ENCODE measurements at regions not wholly inside any gene's neighbourhood (a gene's known extent, or its start where the extent isn't known, plus 50 kb on each side); places are given as distances from the start of the nearest gene placed in this dataset.
A peak's percentile ranks its signal among the peaks of the same experiment; 100 is the strongest.

- TF ChIP-seq, protein P1, sequence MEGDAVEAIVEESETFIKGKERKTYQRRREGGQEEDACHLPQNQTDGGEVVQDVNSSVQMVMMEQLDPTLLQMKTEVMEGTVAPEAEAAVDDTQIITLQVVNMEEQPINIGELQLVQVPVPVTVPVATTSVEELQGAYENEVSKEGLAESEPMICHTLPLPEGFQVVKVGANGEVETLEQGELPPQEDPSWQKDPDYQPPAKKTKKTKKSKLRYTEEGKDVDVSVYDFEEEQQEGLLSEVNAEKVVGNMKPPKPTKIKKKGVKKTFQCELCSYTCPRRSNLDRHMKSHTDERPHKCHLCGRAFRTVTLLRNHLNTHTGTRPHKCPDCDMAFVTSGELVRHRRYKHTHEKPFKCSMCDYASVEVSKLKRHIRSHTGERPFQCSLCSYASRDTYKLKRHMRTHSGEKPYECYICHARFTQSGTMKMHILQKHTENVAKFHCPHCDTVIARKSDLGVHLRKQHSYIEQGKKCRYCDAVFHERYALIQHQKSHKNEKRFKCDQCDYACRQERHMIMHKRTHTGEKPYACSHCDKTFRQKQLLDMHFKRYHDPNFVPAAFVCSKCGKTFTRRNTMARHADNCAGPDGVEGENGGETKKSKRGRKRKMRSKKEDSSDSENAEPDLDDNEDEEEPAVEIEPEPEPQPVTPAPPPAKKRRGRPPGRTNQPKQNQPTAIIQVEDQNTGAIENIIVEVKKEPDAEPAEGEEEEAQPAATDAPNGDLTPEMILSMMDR (IDR thresholded peaks at IDR 0.05; ENCODE audit: insufficient read depth, low read length, severe bottlenecking) = peak; percentile 76
- Histone ChIP-seq H3K27me3 (ENCODE audit: control insufficient read depth, insufficient read depth, low read length) (no peaks in the 10 kb centered on the region), H3K36me3 (ENCODE audit: control insufficient read depth, insufficient read depth, low read length) (no peaks in the 10 kb centered on the region), H3K4me3 (ENCODE audit: low read depth, low read length) (no peak overlapping the region)
- no peak for FAIRE-seq
- peak; percentile 65 for DNase-seq (ENCODE audit: low read depth)
These were observed 171.9 kb upstream of the GATA6 start for GRCh38 chr18:21997207-21998143.

GRCh38 chr18:21998486-21998885 is 170.9 kb upstream of the GATA6 start:
- Histone ChIP-seq H3K36me3 (ENCODE audit: control insufficient read depth, insufficient read depth, low read length) (no peaks in the 10 kb centered on the region), H3K27me3 (ENCODE audit: control insufficient read depth, insufficient read depth, low read length) (no peaks in the 10 kb centered on the region), H3K4me3 (ENCODE audit: low read depth, low read length) (no peak overlapping the region)
- DNase-seq (ENCODE audit: low read depth) (no peak), FAIRE-seq (no peak)
- TF ChIP-seq, protein P1 (IDR thresholded peaks at IDR 0.05; ENCODE audit: insufficient read depth, low read length, severe bottlenecking) = no peak

GRCh38 chr18:22001912-22002487 is 167.4 kb upstream of the GATA6 start:
- DNase-seq (ENCODE audit: low read depth) (no peak), FAIRE-seq (no peak)

GRCh38 chr18:22005191-22005841 is 164.1 kb upstream of the GATA6 start:
- FAIRE-seq (no peak), DNase-seq (ENCODE audit: low read depth) (no peak)
- no peaks in the 10 kb centered on the region for H3K27me3 ChIP-seq (ENCODE audit: control insufficient read depth, insufficient read depth, low read length)
- H3K4me3 ChIP-seq (ENCODE audit: low read depth, low read length) = no peak overlapping the region
- H3K36me3 ChIP-seq (ENCODE audit: control insufficient read depth, insufficient read depth, low read length) = no peaks in the 10 kb centered on the region
- TF ChIP-seq, protein P1 (IDR thresholded peaks at IDR 0.05; ENCODE audit: insufficient read depth, low read length, severe bottlenecking) = no peak

More at GRCh38 chr18:22001912-22002487, 167.4 kb upstream of the GATA6 start:
- TF ChIP-seq, protein P1 (IDR thresholded peaks at IDR 0.05; ENCODE audit: insufficient read depth, low read length, severe bottlenecking) = no peak
- Histone ChIP-seq H3K27me3 (ENCODE audit: control insufficient read depth, insufficient read depth, low read length) (no peaks in the 10 kb centered on the region), H3K4me3 (ENCODE audit: low read depth, low read length) (no peak overlapping the region), H3K36me3 (ENCODE audit: control insufficient read depth, insufficient read depth, low read length) (no peaks in the 10 kb centered on the region)

GRCh38 chr18:22006458-22006857 is 162.9 kb upstream of the GATA6 start:
- Histone ChIP-seq H3K27me3 (ENCODE audit: control insufficient read depth, insufficient read depth, low read length) (no peaks in the 10 kb centered on the region), H3K4me3 (ENCODE audit: low read depth, low read length) (no peak overlapping the region), H3K36me3 (ENCODE audit: control insufficient read depth, insufficient read depth, low read length) (no peaks in the 10 kb centered on the region)
- TF ChIP-seq, protein P1 (IDR thresholded peaks at IDR 0.05; ENCODE audit: insufficient read depth, low read length, severe bottlenecking) = no peak
- FAIRE-seq (no peak), DNase-seq (ENCODE audit: low read depth) (no peak)
